Hippocampal formation (tissue), 2 donors: ENCODE measurements at regions not wholly inside any gene's neighbourhood (a gene's known extent, or its start where the extent isn't known, plus 50 kb on each side); places are given as distances from the start of the nearest gene placed in this dataset.
"Not testable (repeated sequence)": the region's sequence is repeated elsewhere in the genome, so short reads cannot be mapped to it uniquely, and the experiment has no call there.

Source experiments
- DNase-seq, 2 donors: peaks; one replicate each; lab custom pipeline; 2025; lab: John Stamatoyannopoulos, UW

DNA sequence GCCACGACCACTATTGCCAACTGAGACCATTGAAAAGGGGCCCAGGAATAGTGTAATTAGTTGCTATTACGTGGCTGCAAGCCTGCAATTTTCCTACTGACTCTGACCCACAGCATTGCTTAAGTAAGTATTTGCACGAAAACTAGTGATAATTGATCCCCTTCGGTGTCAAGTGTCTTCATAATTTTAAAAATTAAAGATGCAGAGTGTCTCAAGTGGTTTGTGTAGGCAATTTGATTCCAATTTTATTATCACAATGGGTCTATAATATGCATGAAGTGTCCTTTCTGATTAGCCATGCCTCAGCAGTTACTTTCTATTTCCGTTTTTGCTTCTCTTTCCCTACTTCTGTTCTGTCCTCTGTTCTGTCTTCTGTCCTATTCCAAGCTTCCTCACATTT, 259.2 kb downstream of the C3orf38 start:
- DNase-seq: no peak

DNA sequence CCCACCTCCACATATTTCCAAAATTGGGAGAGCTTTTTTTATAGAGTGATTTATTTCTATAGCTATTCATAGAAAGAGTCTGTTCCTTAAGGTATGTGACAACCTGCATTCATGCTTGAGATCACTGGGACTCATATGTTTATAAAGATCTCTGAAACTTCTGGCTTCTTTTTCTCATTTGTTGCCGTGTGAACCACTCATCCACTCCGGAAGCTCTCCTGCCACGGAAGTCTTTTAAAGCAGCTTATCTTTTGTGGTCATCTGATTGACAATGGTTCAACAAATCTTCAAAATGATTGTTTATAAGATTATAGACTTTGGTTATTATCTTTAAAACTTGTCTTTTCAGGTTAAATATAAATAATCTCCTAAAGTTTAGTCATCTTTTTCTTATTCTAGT, 260.5 kb downstream of the C3orf38 start:
- no peak for DNase-seq

DNA sequence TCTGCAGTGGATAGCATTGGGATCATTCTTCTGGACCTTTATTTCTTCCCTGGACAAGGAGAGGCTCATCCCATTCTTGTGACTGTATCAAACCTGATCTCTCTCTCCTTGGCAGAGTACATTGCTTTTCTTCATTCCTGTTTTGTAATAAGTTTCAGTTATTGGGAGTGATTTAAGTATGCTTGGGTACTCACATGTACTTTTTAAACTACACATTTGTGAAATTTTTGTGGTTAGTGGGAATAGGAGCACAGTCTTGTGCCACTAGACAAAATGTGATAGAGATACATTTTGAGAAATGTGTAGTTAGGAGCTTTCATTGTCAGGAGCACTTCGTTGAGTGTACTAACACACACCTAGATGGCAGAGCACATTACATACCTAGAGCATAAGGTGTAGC, 262.6 kb downstream of the C3orf38 start:
- DNase-seq: no peak

DNA sequence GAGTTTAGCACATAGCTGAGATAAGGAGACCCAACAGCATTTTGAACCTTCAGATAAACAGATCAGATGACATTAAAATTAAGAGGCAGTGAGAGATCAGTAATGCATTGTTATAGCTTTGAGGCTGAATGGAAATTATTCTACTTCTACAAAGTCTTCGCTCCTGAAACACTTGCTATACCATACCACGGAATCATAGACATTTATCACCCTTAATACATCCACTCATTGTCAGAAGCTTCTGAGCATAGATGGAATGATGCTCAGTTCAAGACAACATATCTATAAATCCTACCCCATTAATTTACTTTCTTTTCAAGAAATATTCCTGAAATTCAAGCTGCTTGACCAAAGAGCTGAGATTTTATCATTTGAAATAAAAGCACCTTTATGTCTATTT, 266.7 kb downstream of the C3orf38 start:
- DNase-seq: no peak

DNA sequence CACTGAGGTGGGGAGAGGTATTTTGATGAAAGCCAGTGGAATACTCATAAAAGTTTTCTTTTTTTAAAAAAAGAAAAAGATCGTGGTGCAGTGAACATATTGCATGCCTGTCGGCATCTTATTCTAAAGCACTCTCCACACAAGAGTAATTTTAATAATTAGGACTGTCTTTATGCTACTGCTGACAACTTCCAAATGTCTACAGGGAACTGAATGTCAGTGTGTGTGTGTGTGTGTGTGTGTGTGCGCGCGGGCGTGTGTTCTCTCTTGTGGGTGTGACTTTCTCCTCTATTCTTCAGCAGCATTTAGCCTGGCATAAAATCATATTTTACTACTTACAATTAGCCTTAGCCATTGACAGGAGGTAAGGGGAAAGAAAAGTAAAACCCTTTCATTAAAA, 268.5 kb downstream of the C3orf38 start:
- DNase-seq: no peak

DNA sequence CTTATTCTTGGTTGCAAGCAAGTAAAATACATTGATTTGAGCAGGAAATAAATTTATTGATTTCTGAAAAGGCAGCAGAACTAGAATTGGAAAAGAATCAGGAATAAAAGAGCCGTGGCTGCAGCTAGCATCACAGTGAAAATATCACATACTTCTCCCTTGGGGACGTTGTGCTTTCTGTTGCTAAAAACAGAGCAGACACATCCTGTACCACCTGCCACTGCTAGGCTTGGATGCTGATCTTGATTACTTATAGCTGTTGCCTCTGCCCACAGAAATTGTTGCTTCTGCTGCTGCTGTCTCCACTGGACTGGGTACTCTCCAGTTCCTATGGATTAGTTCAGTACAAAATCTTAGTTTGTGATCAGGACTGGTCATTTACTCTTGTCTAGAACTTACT, 283.8 kb downstream of the C3orf38 start:
- peak in 1 of 2 donors; percentile 29 for DNase-seq

DNA sequence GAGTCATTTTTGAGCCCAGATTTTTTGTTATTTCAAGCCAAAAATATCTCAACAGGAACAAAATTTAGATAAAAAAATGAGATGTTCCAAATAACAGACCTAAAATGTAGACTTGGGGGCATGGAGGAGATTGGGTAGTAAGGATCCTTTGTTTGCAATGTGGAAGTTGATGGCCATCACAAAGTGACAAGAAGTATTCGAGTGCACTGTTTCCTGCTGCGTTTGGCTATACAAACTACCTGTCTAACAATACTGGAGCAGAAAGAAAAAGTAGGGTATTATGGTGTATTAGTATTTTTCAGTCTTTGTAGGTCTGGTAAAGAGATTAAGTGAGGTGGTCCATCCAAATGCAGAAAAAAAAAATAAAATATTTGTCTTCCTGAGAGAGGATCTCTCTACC, 284.2 kb downstream of the C3orf38 start:
- DNase-seq: no peak

DNA sequence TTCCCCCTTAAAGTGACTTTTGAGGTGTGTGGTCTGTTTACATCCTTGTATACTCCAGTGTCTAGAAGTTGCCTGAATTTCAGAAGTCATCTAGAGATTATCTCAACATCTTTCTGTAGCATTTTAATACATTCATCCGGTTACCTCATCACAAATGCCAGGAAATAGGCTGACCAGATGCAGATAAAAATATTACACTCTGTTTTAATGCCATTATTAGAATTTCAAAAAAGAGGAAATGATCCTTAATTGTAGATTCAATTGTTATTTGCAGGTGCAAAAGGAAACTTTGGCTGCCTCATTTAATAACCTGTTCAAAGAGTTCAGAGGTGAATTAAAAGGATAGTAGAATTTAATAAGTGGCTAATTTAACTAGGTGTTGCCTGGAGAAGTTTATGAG, 290.9 kb downstream of the C3orf38 start:
- DNase-seq: no peak

DNA sequence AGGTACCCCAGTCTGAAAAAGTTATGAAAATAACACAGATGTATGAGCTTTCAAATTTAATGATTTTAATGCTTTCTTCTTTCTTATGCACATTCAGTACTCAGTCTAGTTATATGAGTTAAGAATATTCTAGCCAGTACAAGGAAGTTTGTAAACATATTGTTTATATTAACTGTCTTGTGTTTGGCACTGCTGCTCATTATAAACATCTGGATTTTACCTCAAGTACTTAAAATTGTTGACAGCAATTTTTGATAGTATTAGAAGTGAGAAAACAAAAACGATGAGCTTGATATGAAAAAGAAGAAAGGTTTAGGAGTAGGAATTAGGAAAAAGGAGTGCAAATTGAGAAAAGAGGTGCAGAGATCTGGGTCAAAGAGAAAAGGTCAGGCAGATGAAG, 293.3 kb downstream of the C3orf38 start:
- no peak for DNase-seq

DNA sequence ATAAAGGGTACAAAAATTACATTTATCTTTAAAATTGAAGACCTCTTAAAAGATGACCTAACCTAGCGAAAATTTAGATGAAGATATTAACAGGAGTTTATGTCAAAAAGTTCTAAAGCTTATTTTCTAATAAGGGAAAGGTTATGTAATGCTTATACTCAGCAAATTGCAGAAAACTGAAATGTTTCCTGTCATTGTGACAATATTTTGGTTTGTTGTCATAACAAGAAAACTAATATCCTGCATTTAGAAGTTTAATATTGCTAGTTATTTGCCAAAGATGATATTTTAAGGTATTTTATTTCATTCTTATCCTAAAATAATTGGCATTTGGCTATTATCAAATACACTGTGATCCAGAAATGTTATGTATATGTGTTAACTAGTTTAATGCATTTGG, 294.5 kb downstream of the C3orf38 start:
- DNase-seq: no peak

DNA sequence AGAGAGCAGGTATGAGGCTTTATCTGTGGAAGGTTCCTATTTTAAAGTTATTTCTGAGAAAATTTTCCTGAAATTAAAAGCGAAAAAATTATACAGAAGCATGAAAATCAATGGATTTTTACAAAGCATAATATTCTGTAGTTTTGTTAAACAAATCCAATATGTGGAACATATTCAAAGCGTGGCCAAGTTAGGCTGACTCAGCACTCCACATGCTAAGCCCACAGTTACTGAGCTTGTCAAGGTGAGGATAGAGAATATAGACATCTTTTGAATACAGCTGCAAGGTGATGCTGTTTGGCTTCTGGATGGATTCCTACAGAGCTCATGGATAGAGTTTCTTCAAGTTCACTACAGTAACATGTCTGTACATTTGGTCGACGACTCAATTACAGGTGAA, 302.5 kb downstream of the C3orf38 start:
- no peak for DNase-seq

DNA sequence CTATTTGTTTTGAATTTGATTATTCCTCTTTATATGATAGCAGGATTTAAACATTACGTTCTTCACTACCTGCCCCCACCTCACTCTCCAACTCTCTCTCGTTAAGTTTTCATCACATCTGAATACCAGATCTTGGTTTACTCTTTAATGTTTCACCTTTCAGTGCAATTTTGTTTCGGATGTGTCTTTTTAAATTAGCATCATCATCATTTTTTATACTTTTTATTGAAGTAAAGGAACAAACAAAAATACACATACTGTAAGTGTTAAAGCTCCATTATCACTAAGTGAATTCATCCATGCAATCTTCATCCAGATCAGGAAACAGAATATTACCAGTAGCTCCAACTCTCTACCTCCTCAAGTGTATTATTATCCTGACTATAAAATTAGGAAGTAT, 310.6 kb downstream of the C3orf38 start:
- DNase-seq: no peak

DNA sequence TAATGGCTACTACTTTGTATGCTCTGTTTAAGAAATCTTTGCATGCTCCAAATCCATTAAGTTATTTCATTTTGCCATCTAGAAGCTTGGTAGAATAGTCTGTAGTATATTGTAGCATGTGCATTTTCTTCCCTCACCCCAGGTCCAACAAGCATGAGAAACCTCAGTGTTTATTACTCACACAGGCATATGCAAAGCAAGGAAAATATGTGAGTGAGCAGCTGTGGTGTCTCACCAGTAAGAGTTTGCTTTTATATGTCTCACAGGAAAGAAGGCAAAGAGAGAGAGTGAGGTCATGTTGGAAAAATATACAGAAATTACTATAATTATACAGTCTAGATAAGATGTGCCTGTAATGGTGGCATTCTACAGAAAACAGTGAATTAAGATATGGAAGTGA, 312.5 kb downstream of the C3orf38 start:
- DNase-seq: no peak

DNA sequence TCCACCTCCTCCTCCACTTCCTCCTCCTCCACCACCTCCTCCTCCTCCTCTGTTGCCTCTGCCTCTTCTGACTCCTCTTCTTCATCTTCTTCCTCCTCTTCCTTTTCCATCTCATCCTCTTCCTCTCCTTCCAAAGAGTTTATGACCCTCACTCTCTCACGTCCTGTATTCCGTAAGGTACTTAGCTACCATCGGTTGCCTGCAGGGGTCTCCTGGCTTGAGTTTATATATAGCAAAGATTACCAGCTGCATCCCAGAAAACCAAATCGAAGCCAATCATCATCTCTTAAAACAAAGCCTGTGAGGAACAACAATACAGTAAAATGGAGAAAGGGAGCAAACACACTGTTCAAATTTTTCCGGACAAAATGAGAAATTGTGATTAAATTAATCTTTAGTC, 317.4 kb downstream of the C3orf38 start:
- DNase-seq: no peak

DNA sequence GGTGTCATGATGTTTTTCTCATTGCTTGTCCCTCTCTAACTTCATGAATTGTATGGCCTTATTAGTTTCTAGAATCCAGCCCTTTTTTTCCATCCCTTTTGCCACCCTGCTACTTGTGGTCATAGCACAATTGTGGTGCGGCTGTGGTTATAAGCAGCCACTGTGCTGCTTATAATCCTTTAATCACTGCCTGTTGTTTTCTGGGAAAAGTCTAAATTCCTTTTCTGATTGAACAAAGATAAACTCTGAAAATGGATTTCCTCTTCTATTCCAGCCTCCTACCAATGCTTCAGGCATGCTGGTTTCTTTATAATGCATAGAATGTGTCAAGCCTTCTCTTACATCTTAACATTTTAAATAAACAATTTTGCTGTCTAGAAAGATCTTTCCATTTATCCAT, 319.5 kb downstream of the C3orf38 start:
- DNase-seq: no peak

DNA sequence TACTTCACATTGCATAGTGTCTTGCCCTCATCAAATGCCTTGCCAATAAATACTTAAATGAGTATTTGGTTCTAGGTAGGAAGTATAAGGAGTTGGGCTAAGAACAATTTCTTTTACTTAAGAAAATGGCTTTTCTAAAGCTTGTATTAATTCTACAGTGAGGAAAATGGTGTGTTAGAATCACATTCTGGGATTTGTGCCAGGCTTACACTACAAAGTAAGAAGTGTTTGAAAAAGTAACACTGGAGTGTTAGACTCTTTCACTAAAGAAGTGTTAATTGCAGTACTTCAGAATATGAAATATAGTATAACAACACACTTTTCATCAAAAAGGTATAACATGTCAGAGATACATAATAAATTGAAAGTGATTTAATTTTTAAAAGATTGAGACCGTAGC, 328.7 kb downstream of the C3orf38 start:
- no peak for DNase-seq

DNA sequence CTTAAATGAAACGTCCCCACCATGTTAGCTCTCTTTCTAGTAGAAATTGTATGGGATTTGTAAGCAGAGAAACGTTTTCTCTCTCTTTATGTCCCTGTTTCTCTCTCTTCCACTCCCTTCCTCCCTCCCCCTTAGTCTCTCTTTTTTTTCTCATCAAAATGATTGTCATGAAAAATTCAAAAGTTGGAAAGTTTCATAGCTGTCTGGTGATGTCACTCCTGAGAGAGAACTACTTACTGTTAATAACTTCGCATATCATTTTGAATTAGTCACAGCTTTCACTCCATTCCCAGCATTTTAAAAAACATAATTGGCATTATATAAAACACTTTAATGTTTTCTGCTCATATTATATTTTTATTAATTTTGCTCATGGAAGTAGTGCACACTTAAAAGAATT, 331.1 kb downstream of the C3orf38 start:
- no peak for DNase-seq

DNA sequence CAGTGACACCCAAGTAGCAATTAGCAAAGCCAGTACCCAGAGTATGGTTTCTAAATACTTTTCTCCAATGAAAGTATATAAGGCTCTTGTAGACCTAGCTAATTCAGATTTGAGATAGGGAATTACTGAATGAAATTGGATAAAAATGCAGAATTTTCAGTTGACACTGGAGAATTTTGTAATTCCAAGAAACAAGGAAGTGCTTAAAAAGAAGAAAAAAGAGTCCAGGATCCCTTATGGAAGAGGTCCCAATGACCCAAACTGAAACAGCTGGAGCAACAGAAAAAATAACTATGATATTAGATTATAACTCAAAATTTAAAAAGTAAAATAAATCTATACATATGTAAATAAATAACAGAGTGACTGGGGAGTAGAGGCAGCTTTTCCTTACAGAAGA, 335.2 kb downstream of the C3orf38 start:
- no peak for DNase-seq

DNA sequence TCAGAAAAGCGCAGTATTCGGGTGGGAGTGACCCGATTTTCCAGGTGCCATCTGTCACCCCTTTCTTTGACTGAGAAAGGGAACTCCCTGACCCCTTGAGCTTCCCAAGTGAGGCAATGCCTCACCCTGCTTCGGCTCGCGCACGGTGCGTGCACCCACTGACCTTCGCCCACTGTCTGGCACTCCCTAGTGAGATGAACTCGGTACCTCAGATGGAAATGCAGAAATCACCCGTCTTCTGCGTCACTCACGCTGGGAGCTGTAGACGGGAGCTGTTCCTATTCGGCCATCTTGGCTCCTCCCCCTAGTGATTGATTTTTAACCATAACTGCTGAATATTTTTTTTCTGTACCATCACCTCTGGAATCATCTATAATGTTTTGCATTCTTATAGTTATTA, 359.1 kb downstream of the C3orf38 start:
- not testable (repeated sequence) for DNase-seq

DNA sequence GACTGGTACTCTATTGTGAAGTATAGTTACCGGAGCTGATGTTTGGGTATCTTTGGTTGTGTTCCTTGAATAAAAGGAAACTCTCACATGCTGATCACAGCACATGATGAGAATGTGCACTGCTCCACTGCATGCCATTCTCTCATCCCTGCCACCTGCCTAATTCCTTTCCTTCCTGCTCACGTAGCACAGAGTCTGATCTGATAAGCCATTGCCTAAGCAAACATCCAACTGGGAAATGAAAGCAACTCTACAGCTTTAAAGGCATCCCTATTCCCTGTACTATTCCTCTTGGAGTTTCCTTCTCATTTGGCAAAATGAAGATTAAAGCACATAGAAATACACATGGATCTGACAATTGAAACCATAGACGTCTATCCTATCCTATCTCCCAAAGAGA, 359.8 kb downstream of the C3orf38 start:
- no peak for DNase-seq

DNA sequence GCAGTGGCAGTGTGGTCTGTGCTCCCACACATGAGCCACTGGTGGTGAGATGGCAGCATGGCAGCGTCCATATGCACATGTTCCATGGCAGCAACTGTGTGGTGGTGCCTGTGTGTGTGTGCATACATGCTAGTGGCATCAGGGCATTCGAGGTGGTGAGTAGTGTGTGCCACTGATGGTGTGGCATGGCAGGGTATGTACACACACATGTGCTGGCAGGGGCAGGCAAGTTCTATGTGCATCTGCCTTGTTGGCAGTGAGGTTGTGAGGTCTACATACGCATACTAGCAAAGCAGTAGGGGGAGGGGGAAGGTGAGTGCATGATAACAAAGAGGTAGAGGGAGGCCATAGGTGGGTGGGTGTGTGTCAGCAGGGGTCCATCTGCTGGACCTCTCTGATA, 378.7 kb downstream of the C3orf38 start:
- DNase-seq: no peak

DNA sequence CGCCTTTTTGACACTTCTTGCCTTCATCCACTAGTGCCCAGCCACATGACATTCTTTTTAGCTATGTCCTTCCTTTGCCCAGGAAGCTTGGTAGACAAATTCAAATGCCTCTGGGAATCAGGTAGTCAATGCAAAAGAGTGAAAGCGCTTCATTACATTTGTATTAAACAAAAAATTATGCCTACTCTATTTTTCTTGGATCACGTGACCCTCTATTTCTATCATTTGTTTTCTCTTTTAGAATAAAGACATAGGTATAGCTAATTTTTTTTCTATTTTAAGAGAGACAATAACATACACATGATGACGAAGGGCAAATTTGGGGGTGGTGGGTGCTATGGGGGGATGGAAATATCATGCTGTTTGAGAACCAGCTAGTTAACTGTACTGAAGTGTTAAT, 384.8 kb downstream of the C3orf38 start:
- DNase-seq: no peak

DNA sequence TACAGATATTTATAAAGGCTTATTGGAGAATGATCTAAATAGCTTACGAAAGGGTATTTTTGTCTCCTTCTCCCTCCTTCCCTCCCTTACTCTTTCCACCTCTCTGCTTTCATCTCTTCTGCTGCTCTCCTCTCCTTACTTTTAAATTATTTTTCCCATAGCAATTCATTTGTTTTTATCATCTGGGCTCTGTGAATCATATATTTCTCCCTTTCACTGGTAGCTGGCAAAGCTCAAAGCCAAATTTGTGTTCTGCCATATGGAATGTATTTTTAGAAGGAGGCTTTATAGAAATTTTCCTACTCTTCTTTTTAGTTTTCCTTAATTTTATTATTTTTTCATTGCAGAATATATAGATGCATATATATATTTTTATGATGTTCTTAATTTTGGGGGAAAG, 385.8 kb downstream of the C3orf38 start:
- DNase-seq: peak in 1 of 2 donors; percentile 3

DNA sequence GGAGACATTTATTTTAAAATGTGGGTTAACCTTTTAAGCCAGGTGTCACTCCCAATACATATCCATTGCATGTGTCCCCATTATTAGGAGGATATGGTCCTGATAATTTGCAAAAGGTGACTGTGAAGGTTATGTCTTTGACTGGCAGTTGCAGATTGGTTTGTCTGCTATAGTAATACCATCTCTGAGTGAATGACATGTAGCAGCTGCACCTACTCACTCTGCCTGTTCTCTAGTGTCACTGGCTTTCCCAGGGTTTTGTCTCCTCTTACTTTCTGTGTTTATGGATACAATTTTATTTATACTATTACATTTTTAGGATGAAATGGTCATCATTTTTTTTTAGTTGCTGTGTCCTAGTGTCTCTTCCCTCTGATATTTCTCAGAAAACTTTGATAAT, 393.2 kb downstream of the C3orf38 start:
- no peak for DNase-seq

DNA sequence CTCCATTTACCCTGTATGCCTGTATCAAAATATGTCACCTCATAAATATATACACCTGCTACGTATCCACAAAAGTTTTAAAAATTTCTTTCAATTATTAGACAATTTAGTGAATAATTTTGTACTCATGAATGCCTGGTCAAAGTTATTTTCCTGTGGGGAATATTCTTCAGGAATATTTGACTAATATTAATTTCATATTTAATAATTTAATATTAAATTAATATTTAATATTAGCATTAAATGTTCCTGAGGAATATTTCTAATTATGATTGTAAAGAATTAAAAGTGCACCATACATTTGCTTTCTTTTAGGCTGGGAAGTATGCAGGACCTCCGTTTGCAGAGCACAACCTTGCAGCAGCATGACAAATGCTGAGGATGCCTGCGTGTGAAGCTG, 422.7 kb downstream of the C3orf38 start:
- no peak for DNase-seq
